SJCRH30 (cell line): ENCODE measurements at regions not wholly inside any gene's neighbourhood (a gene's known extent, or its start where the extent isn't known, plus 50 kb on each side); places are given as distances from the start of the nearest gene placed in this dataset.
"Not testable (repeated sequence)": the region's sequence is repeated elsewhere in the genome, so short reads cannot be mapped to it uniquely, and the experiment has no call there.

Experiments
- DNase-seq, 2 experiments: peaks; one replicate each; pipeline ENCODE4 v3.0.0-alpha.2; 2015 to 2020
- H3K27ac ChIP-seq: fragments of 250-450 bp; sonication (Bioruptor Pico); 2 replicates; pipeline ENCODE4 v1.5.1; 2020; ENCODE audit warnings: mild to moderate bottlenecking, moderate library complexity
- H3K27me3 ChIP-seq: fragments of 250-450 bp; sonication (Bioruptor Pico); 2 replicates; pipeline ENCODE4 v1.5.1; 2020; ENCODE audit warnings: mild to moderate bottlenecking, moderate library complexity
- H3K36me3 ChIP-seq: fragments of 250-450 bp; sonication (Bioruptor Pico); 2 replicates; pipeline ENCODE4 v1.5.1; 2020; ENCODE audit warnings: mild to moderate bottlenecking, moderate library complexity
- H3K4me1 ChIP-seq: fragments of 250-450 bp; sonication (Bioruptor Pico); 2 replicates; pipeline ENCODE4 v1.5.1; 2020; ENCODE audit warnings: mild to moderate bottlenecking, moderate library complexity
- H3K4me3 ChIP-seq: fragments of 250-450 bp; sonication (Bioruptor Pico); 2 replicates; pipeline ENCODE4 v1.5.1; 2020; ENCODE audit warnings: mild to moderate bottlenecking, moderate library complexity
- H3K9me3 ChIP-seq: fragments of 250-450 bp; sonication (Bioruptor Pico); replicated peaks from 2 replicates; pipeline ENCODE4 v1.5.1; 2020; ENCODE audit warnings: mild to moderate bottlenecking, moderate library complexity

GRCh38 chrX:92247076-92247475, 467.9 kb downstream of the PCDH11X start:
- no peaks in the 10 kb centered on the region for H3K9me3 ChIP-seq
- DNase-seq = no peak
- H3K4me3 ChIP-seq = no peak overlapping the region
- H3K27ac ChIP-seq = no peak overlapping the region
- H3K36me3 ChIP-seq = no peaks in the 10 kb centered on the region
- H3K27me3 ChIP-seq = no peaks in the 10 kb centered on the region
- H3K4me1 ChIP-seq = no peaks in the 10 kb centered on the region

DNA sequence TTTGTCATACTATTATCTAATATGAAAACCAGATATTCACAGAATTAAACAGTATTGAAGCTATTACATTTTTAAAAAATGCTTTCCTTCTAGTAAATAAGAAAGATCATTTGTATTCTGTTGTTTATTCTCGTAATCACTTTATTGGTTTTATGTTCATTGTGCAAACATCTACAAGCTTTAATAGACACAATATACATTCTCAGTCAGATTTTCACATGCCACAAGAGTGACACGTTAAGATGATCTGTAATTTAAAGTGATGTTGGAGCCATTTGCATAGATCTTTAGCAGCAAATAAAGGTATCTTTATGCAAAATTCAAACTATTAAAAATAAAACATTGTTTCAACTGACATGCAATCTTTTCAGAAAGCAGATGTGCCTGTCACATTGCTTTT, 469.9 kb downstream of the PCDH11X start:
- Histone ChIP-seq H3K36me3 (no peaks in the 10 kb centered on the region), H3K27me3 (no peaks in the 10 kb centered on the region), H3K4me3 (no peak overlapping the region), H3K27ac (no peak overlapping the region), H3K9me3 (no peaks in the 10 kb centered on the region), H3K4me1 (no peaks in the 10 kb centered on the region)
- no peak for DNase-seq

- no peak for DNase-seq
- no peaks in the 10 kb centered on the region for H3K9me3 ChIP-seq
- H3K4me3 ChIP-seq = no peak overlapping the region
- no peaks in the 10 kb centered on the region for H3K36me3 ChIP-seq
- H3K27me3 ChIP-seq = no peaks in the 10 kb centered on the region
- H3K4me1 ChIP-seq = no peaks in the 10 kb centered on the region
- H3K27ac ChIP-seq = no peak overlapping the region
Observed at GRCh38 chrX:92260102-92260501, 480.9 kb downstream of the PCDH11X start.

- Histone ChIP-seq H3K27ac (no peak overlapping the region), H3K4me3 (no peak overlapping the region), H3K27me3 (no peaks in the 10 kb centered on the region), H3K4me1 (no peaks in the 10 kb centered on the region), H3K9me3 (no peaks in the 10 kb centered on the region), H3K36me3 (no peaks in the 10 kb centered on the region)
- DNase-seq = no peak
Observed at GRCh38 chrX:92270936-92271855, 492.0 kb downstream of the PCDH11X start.

- not testable (repeated sequence) for H3K4me3 ChIP-seq, H3K27ac ChIP-seq, H3K36me3 ChIP-seq, H3K9me3 ChIP-seq, DNase-seq, H3K4me1 ChIP-seq, H3K27me3 ChIP-seq
Observed at GRCh38 chrX:92278556-92278955, 499.4 kb downstream of the PCDH11X start.

DNA sequence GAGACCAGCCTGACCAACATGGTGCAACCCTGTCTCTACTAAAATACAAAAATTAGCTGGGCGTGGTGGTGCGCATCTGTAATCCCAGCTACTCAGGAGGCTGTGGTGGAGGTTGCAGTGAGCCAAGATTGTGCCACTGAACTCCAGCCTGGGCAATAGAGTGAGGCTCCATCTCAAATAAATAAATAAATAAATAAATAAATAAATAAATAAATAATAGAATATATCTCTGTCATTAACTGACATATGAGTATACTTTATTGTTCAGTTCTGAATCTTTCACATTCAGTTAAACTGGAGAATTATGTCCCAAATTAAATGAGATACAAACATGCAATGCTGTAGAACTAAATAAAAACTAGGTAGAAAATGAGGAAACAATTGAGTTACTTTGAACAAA, 501.2 kb downstream of the PCDH11X start:
- not testable (repeated sequence) for H3K27ac ChIP-seq, H3K4me3 ChIP-seq, H3K36me3 ChIP-seq, H3K27me3 ChIP-seq, DNase-seq, H3K9me3 ChIP-seq, H3K4me1 ChIP-seq

DNA sequence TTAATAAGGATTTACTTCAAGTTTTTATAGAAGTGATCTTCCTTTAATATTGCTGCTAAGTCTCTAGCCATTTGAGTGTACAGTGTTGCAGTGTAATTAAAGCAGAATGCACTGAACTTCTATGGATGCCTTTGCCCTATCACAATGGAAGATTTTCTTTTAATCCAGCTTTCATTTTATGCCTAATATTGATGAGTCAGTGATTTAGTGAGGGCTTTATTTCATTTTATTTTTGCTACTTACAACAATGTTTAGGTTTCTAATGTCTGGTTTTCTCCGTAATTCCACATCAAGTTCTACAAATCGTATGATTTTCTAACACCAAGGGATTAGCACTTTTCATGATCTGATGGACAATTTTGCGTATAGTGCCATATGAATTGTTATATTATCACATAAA, 504.1 kb downstream of the PCDH11X start:
- Histone ChIP-seq H3K9me3 (no peaks in the 10 kb centered on the region), H3K27me3 (no peaks in the 10 kb centered on the region), H3K4me1 (no peaks in the 10 kb centered on the region), H3K36me3 (no peaks in the 10 kb centered on the region), H3K4me3 (no peak overlapping the region), H3K27ac (no peak overlapping the region)
- no peak for DNase-seq

DNA sequence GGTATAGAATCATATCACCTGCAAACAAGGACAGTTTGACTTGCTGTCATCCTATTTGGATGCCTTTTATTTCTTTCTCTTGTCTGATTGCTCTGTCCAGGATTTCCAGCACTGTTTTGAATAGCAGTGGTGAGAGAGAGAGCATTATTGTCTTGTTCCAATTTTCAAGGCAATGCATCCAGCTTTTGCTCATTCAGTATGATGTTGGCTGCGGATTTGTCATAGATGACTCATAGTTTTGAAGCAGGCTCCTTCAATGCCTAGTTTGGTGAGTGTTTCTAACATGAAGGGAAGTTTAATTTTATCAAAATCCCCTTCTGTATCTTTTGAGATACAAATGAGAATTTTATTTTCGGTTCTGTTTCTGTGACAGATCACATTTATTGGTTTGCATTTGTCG, 518.9 kb downstream of the PCDH11X start:
- H3K36me3 ChIP-seq, H3K9me3 ChIP-seq, DNase-seq, H3K4me1 ChIP-seq, H3K27ac ChIP-seq, H3K4me3 ChIP-seq, H3K27me3 ChIP-seq: not testable (repeated sequence)

- DNase-seq = not testable (repeated sequence)
Observed at GRCh38 chrX:92333194-92333593, 554.0 kb downstream of the PCDH11X start.

GRCh38 chrX:92351065-92351464, 571.9 kb downstream of the PCDH11X start:
- not testable (repeated sequence) for H3K27me3 ChIP-seq, H3K9me3 ChIP-seq, H3K36me3 ChIP-seq, H3K4me1 ChIP-seq, H3K4me3 ChIP-seq, DNase-seq, H3K27ac ChIP-seq

More at GRCh38 chrX:92333194-92333593, 554.0 kb downstream of the PCDH11X start:
- not testable (repeated sequence) for H3K4me3 ChIP-seq, H3K4me1 ChIP-seq, H3K27me3 ChIP-seq, H3K9me3 ChIP-seq, H3K36me3 ChIP-seq, H3K27ac ChIP-seq

DNA sequence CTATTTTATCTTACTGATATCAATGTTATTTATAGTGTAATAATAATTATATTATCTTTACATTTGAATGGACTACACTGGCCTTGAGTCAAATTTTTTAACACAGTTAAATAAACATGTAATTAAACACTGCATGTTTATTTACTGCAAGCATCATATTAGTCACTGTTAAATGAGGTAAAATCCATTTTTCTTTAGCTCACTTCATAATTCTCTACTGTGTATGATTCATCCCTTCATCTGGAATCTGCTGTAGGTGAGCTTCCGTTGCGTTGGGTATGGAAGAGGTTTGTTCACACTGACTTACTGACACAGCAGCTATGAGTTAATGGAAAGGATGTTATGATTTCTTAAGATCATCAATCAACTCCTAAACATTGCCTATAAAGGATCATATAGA, 572.3 kb downstream of the PCDH11X start:
- H3K36me3 ChIP-seq = no peaks in the 10 kb centered on the region
- H3K9me3 ChIP-seq = no peaks in the 10 kb centered on the region
- no peak for DNase-seq
- no peaks in the 10 kb centered on the region for H3K27me3 ChIP-seq
- no peak overlapping the region for H3K27ac ChIP-seq
- no peak overlapping the region for H3K4me3 ChIP-seq
- H3K4me1 ChIP-seq = no peaks in the 10 kb centered on the region
